Panc1 (cell line): ENCODE measurements at regions not wholly inside any gene's neighbourhood (a gene's known extent, or its start where the extent isn't known, plus 50 kb on each side); places are given as distances from the start of the nearest gene placed in this dataset.

ENCODE experiments used
- ATAC-seq: fragments of 200-7000 bp; cut with Tn5 transposase; 2 replicates; pipeline ENCODE4 v1.9.1; 2020; ENCODE audit warnings: mild to moderate bottlenecking, moderate library complexity
- BruUV-seq: library from RNA; stranded (reverse); fragments of 400-500 nt; replicated peaks from 2 replicates; lab custom pipeline; 2021; lab: Mats Ljungman, UMichigan
- CTCF ChIA-PET: fragments of 300-600 bp; sonication (Branson Sonifier 250); formaldehyde crosslinking; loops from one replicate; lab custom pipeline; 2022; ENCODE audit warnings: antibody characterized with exemption; lab: Charles Lee
- POLR2A ChIA-PET: fragments of 300-600 bp; sonication (Branson Sonifier 250); formaldehyde crosslinking; loops from one replicate; lab custom pipeline; 2022; ENCODE audit warnings: antibody characterized with exemption; lab: Charles Lee
- DNase-seq: peaks from one replicate; pipeline ENCODE4 v3.0.0-alpha.2; 2010; ENCODE audit warnings: low read depth, low spot score
- H3K27ac ChIP-seq: 2 replicates; pipeline ENCODE4 v1.5.1; 2011; ENCODE audit warnings: mild to moderate bottlenecking, low read length, inconsistent platforms
- H3K27me3 ChIP-seq: fragments of 200-500 bp; sonication (Bioruptor generic); 2 replicates; pipeline ENCODE4 v1.6.0; 2014; ENCODE audit warnings: low read length, inconsistent platforms; ENCODE audit not compliant: control insufficient read depth, insufficient read depth
- H3K36me3 ChIP-seq: fragments of 200-500 bp; sonication (Bioruptor generic); 2 replicates; pipeline ENCODE4 v1.5.1; 2014; ENCODE audit warnings: inconsistent platforms, mild to moderate bottlenecking, low read length, moderate library complexity; ENCODE audit not compliant: control insufficient read depth, insufficient read depth
- H3K4me1 ChIP-seq: 2 replicates; pipeline ENCODE4 v1.5.1; 2011; ENCODE audit warnings: inconsistent platforms, mild to moderate bottlenecking, low read length, moderate library complexity; ENCODE audit not compliant: control insufficient read depth, insufficient read depth
- H3K4me3 ChIP-seq, 2 experiments: 2 replicates each; pipeline ENCODE4 v1.5.1; 2011 to 2012; ENCODE audit warnings: low read depth in 2 of 2, low read length in 2 of 2, mild to moderate bottlenecking in 2 of 2, inconsistent platforms in 1 of 2, moderate library complexity in 1 of 2
- H3K9me3 ChIP-seq: fragments of 200-500 bp; sonication (Bioruptor generic); 2 replicates; pipeline ENCODE4 v1.5.1; 2014; ENCODE audit warnings: low read depth, mild to moderate bottlenecking, inconsistent platforms, low read length, moderate library complexity; ENCODE audit not compliant: control insufficient read depth, insufficient read depth
- POLR2AphosphoS5 ChIP-seq: IDR thresholded peaks from 2 replicates; pipeline ENCODE4 v1.6.1; 2012; ENCODE audit warnings: mild to moderate bottlenecking, low read depth, low read length, moderate library complexity
- SIN3A ChIP-seq: IDR thresholded peaks from 2 replicates; pipeline ENCODE4 v1.6.1; 2012; ENCODE audit warnings: low read depth, mild to moderate bottlenecking, low read length, moderate library complexity, borderline replicate concordance; ENCODE audit not compliant: insufficient read depth
- TCF7L2 ChIP-seq: IDR thresholded peaks from 2 replicates; pipeline ENCODE4 v1.6.1; 2011; ENCODE audit warnings: mild to moderate bottlenecking, low read depth, low read length, inconsistent platforms
- in situ Hi-C: cut with HindIII; loops from 2 replicates; pipeline ENCODE4 v1.10.0; 2016; ENCODE audit warnings: low sequenced_read_pairs, low pct_unique_long_range_greater_than_20kb
- intact Hi-C: fragments of 100-400 bp; cut with micrococcal nuclease; formaldehyde crosslinking; loops from one replicate; pipeline ENCODE4 v1.10.0; 2022; ENCODE audit not compliant: unreplicated experiment
- TF ChIP-seq, protein P1 (sequence below), 2 experiments: IDR thresholded peaks; 2 replicates each; pipeline ENCODE4 v1.6.1; 2011 to 2012; ENCODE audit warnings: low read depth in 2 of 2, control low read depth in 1 of 2, low read length in 1 of 2, mild to moderate bottlenecking in 1 of 2, moderate library complexity in 1 of 2; ENCODE audit not compliant: insufficient read depth in 1 of 2
- TF ChIP-seq, protein P2 (sequence below): fragments of 450-650 bp; IDR thresholded peaks from 2 replicates; pipeline ENCODE4 v1.5.1; 2017; ENCODE audit warnings: mild to moderate bottlenecking

- CTCF ChIA-PET = no interaction called here
- DNase-seq (no peak), ATAC-seq (no peak)
- intact Hi-C loops (no loop called here), in situ Hi-C loops (no loop called here)
- H3K27ac ChIP-seq = no peak overlapping the region
- H3K27me3 ChIP-seq = no peaks in the 10 kb centered on the region
- no peak overlapping the region for H3K4me3 ChIP-seq
- no peaks in the 10 kb centered on the region for H3K4me1 ChIP-seq
- no peaks in the 10 kb centered on the region for H3K36me3 ChIP-seq
- no peaks in the 10 kb centered on the region for H3K9me3 ChIP-seq
- TF ChIP-seq SIN3A (no peak), POLR2AphosphoS5 (no peak), TCF7L2 (no peak)
- TF ChIP-seq, protein P1, sequence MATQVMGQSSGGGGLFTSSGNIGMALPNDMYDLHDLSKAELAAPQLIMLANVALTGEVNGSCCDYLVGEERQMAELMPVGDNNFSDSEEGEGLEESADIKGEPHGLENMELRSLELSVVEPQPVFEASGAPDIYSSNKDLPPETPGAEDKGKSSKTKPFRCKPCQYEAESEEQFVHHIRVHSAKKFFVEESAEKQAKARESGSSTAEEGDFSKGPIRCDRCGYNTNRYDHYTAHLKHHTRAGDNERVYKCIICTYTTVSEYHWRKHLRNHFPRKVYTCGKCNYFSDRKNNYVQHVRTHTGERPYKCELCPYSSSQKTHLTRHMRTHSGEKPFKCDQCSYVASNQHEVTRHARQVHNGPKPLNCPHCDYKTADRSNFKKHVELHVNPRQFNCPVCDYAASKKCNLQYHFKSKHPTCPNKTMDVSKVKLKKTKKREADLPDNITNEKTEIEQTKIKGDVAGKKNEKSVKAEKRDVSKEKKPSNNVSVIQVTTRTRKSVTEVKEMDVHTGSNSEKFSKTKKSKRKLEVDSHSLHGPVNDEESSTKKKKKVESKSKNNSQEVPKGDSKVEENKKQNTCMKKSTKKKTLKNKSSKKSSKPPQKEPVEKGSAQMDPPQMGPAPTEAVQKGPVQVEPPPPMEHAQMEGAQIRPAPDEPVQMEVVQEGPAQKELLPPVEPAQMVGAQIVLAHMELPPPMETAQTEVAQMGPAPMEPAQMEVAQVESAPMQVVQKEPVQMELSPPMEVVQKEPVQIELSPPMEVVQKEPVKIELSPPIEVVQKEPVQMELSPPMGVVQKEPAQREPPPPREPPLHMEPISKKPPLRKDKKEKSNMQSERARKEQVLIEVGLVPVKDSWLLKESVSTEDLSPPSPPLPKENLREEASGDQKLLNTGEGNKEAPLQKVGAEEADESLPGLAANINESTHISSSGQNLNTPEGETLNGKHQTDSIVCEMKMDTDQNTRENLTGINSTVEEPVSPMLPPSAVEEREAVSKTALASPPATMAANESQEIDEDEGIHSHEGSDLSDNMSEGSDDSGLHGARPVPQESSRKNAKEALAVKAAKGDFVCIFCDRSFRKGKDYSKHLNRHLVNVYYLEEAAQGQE (IDR thresholded peaks at IDR 0.05; ENCODE audit: insufficient read depth in 1 of 2, low read depth in 2 of 2, low read length in 1 of 2) = no peak
- TF ChIP-seq, protein P2, sequence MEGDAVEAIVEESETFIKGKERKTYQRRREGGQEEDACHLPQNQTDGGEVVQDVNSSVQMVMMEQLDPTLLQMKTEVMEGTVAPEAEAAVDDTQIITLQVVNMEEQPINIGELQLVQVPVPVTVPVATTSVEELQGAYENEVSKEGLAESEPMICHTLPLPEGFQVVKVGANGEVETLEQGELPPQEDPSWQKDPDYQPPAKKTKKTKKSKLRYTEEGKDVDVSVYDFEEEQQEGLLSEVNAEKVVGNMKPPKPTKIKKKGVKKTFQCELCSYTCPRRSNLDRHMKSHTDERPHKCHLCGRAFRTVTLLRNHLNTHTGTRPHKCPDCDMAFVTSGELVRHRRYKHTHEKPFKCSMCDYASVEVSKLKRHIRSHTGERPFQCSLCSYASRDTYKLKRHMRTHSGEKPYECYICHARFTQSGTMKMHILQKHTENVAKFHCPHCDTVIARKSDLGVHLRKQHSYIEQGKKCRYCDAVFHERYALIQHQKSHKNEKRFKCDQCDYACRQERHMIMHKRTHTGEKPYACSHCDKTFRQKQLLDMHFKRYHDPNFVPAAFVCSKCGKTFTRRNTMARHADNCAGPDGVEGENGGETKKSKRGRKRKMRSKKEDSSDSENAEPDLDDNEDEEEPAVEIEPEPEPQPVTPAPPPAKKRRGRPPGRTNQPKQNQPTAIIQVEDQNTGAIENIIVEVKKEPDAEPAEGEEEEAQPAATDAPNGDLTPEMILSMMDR = no peak
- POLR2A ChIA-PET = no interaction called here
- no TSS peak for BruUV-seq
Measured at GRCh38 chr10:14460447-14460846, 129.7 kb upstream of the FRMD4A start.

DNA sequence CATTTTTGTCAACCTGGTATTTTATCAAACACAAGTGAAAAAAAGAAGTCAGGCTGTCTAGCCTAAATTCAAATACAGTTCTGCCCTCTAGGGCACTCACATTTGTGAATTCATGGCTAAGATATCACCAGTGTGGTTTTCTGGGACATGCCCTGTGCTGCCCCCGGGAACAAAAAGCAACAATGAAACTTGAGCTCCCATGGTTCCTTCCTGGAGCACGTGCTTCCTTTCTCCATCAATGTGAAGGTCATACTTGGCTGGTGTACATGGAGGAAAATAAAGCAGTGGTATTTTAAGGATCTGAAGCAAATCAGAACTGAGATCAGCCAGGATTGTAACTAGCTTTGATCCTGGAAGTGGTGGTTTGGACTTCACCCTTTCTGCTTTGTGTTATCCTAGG is 128.9 kb upstream of the FRMD4A start:
- TF ChIP-seq TCF7L2 (no peak), SIN3A (no peak), POLR2AphosphoS5 (no peak)
- TF ChIP-seq, protein P2 = no peak
- TF ChIP-seq, protein P1 (IDR thresholded peaks at IDR 0.05; ENCODE audit: insufficient read depth in 1 of 2, low read depth in 2 of 2, low read length in 1 of 2) = no peak
- Histone ChIP-seq H3K27me3 (no peaks in the 10 kb centered on the region), H3K36me3 (no peaks in the 10 kb centered on the region), H3K4me3 (no peak overlapping the region), H3K4me1 (no peaks in the 10 kb centered on the region), H3K9me3 (no peaks in the 10 kb centered on the region), H3K27ac (no peak overlapping the region)
- no peak for ATAC-seq
- no peak for DNase-seq
- CTCF ChIA-PET = no interaction called here
- in situ Hi-C loops = no loop called here
- POLR2A ChIA-PET = no interaction called here
- no TSS peak for BruUV-seq
- intact Hi-C loops = no loop called here
